B cell (primary cell): ENCODE measurements at regions not wholly inside any gene's neighbourhood (a gene's known extent, or its start where the extent isn't known, plus 50 kb on each side); places are given as distances from the start of the nearest gene placed in this dataset.
"Not testable (repeated sequence)": the region's sequence is repeated elsewhere in the genome, so short reads cannot be mapped to it uniquely, and the experiment has no call there.

Source experiments
- ATAC-seq: fragments of 200-7000 bp; cut with Tn5 transposase; one replicate; pipeline ENCODE4 v1.10.0; 2021; ENCODE audit warnings: low read depth, mild to moderate bottlenecking, moderate number of reproducible peaks, moderate library complexity
- CTCF ChIA-PET: fragments of 350-600 bp; sonication (Branson Sonifier 250); formaldehyde crosslinking; loops from one replicate; lab custom pipeline; 2021; ENCODE audit warnings: antibody characterized with exemption, inconsistent platforms; lab: Charles Lee
- POLR2A ChIA-PET: fragments of 350-600 bp; sonication (Branson Sonifier 250); formaldehyde crosslinking; loops from one replicate; lab custom pipeline; 2021; ENCODE audit warnings: antibody characterized with exemption; lab: Charles Lee
- DNase-seq: peaks from one replicate; pipeline ENCODE4 v3.0.0; 2013
- H2AFZ ChIP-seq: 2 replicates; pipeline ENCODE4 v1.6.1; 2012; ENCODE audit warnings: mild to moderate bottlenecking, low read depth, low read length; ENCODE audit not compliant: insufficient read depth, poor library complexity, severe bottlenecking
- H3K27ac ChIP-seq, 2 donors: 1 replicate in 1 of 2; 2 replicates in 1 of 2; pipeline ENCODE4 v1.5.1; 2012 to 2013; ENCODE audit warnings: low read length in 2 of 2, mild to moderate bottlenecking in 2 of 2, moderate library complexity in 1 of 2
- H3K27me3 ChIP-seq, 4 experiments: fragments of 200-600 bp in 1 of 4; sonication (generic) in 1 of 4; replicated peaks in 1 of 4; 1 replicate in 2 of 4; 2 replicates in 2 of 4; pipeline versions ENCODE4 v1.6.1 to v1.7.0; 2013 to 2016; ENCODE audit warnings: low read length in 3 of 4, mild to moderate bottlenecking in 2 of 4, mixed read lengths in 1 of 4, moderate library complexity in 1 of 4; ENCODE audit not compliant: insufficient read depth in 4 of 4, control insufficient read depth in 3 of 4; ENCODE audit errors: control extremely low read depth in 1 of 4
- H3K36me3 ChIP-seq, 2 experiments: replicated peaks in 1 of 2; 1 replicate in 1 of 2; 2 replicates in 1 of 2; pipeline versions ENCODE4 v1.6.1 to v1.7.1; 2013; ENCODE audit warnings: low read length in 1 of 2; ENCODE audit not compliant: insufficient read depth in 2 of 2, control insufficient read depth in 1 of 2; ENCODE audit errors: control extremely low read depth in 1 of 2, extremely low read depth in 1 of 2
- H3K4me1 ChIP-seq, 2 donors: fragments of 200-600 bp in 1 of 2; sonication (generic) in 1 of 2; 1 replicate in 1 of 2; 2 replicates in 1 of 2; pipeline versions ENCODE4 v1.5.1 to v1.6.1; 2013 to 2017; ENCODE audit warnings: low read length in 2 of 2; ENCODE audit not compliant: control insufficient read depth in 2 of 2, insufficient read depth in 2 of 2
- H3K4me2 ChIP-seq: replicated peaks from 2 replicates; pipeline ENCODE3; 2012; ENCODE audit warnings: mild to moderate bottlenecking, low read depth, low read length; ENCODE audit not compliant: poor library complexity, severe bottlenecking
- H3K4me3 ChIP-seq, 5 experiments: fragments of 200-600 bp in 1 of 5; sonication (generic) in 1 of 5; 1 replicate in 3 of 5; 2 replicates in 2 of 5; pipeline versions ENCODE4 v1.5.1 to v1.7.0; 2011 to 2016; ENCODE audit warnings: low read length in 4 of 5, mild to moderate bottlenecking in 4 of 5, low read depth in 2 of 5, control low read depth in 1 of 5, moderate library complexity in 1 of 5; ENCODE audit not compliant: insufficient read depth in 1 of 5; ENCODE audit errors: control extremely low read depth in 1 of 5, extremely low read depth in 1 of 5
- H3K79me2 ChIP-seq: fragments of 200-600 bp; sonication (generic); one replicate; pipeline ENCODE4 v1.6.0; 2016; ENCODE audit warnings: low read length; ENCODE audit not compliant: control insufficient read depth, insufficient read depth
- H3K9ac ChIP-seq: fragments of 200-600 bp; sonication (generic); 2 replicates; pipeline ENCODE4 v1.6.1; 2017; ENCODE audit warnings: mild to moderate bottlenecking, low read length, moderate library complexity
- H3K9me3 ChIP-seq, 3 donors: one replicate each; pipeline versions ENCODE4 v1.6.1 to v1.7.1; 2013; ENCODE audit warnings: low read length in 2 of 3; ENCODE audit not compliant: control insufficient read depth in 2 of 3, insufficient read depth in 1 of 3; ENCODE audit errors: control extremely low read depth in 1 of 3
- H4K20me1 ChIP-seq: 2 replicates; pipeline ENCODE4 v1.6.0; 2012; ENCODE audit warnings: mild to moderate bottlenecking, low read length; ENCODE audit not compliant: insufficient read depth, control insufficient read depth, poor library complexity, severe bottlenecking
- H3K27ac Mint-ChIP-seq: one replicate; pipeline ENCODE4 v1.8.0; 2021; ENCODE audit warnings: mixed read lengths
- H3K27me3 Mint-ChIP-seq: one replicate; pipeline ENCODE4 v1.8.0; 2021; ENCODE audit warnings: mixed read lengths
- H3K4me1 Mint-ChIP-seq: one replicate; pipeline ENCODE4 v1.8.0; 2021; ENCODE audit warnings: mixed read lengths
- H3K4me3 Mint-ChIP-seq: one replicate; pipeline ENCODE4 v1.8.0; 2021; ENCODE audit warnings: mixed read lengths
- H3K9me3 Mint-ChIP-seq: one replicate; pipeline ENCODE4 v1.8.0; 2022; ENCODE audit warnings: mixed read lengths; ENCODE audit not compliant: insufficient read depth
- CTCF ChIP-seq: fragments of 200-600 bp; IDR thresholded peaks from one replicate; pipeline ENCODE4 v1.8.0; 2022; ENCODE audit warnings: antibody characterized with exemption, mild to moderate bottlenecking
- EZH2 ChIP-seq: IDR thresholded peaks from 2 replicates; pipeline ENCODE4 v1.6.1; 2012; ENCODE audit warnings: borderline replicate concordance, low read depth, mild to moderate bottlenecking, moderate library complexity, low read length; ENCODE audit not compliant: insufficient read depth, poor library complexity, severe bottlenecking
- WGBS: methylation state at CpG from one replicate; pipeline ENCODE4 v1.1.5; 2013; ENCODE audit warnings: missing lambda C conversion rate; ENCODE audit not compliant: insufficient coverage; 5-methylcytosine and 5-hydroxymethylcytosine counted together
- intact Hi-C: fragments of 100-400 bp; cut with micrococcal nuclease; formaldehyde crosslinking; loops from one replicate; pipeline ENCODE4 v1.10.0; 2022

- Histone ChIP-seq H3K9ac (no peak overlapping the region), H3K4me1 (no peaks in the 10 kb centered on the region), H3K27ac (no peak overlapping the region), H3K4me2 (no peak overlapping the region), H3K79me2 (no peaks in the 10 kb centered on the region), H2AFZ (no peak overlapping the region), H4K20me1 (no peaks in the 10 kb centered on the region), H3K9me3 (no peaks in the 10 kb centered on the region), H3K36me3 (no peaks in the 10 kb centered on the region), H3K4me3 (no peak overlapping the region), H3K27me3 (no peaks in the 10 kb centered on the region)
- WGBS = 90% methylated on average over 9 of the region's 11 CpGs
- CTCF ChIA-PET = no interaction called here
- ATAC-seq = no peak
- H3K27ac Mint-ChIP-seq = no peak overlapping the region
- POLR2A ChIA-PET = no interaction called here
- no peak for DNase-seq
- TF ChIP-seq EZH2 (no peak), CTCF (no peak)
- no peaks in the 10 kb centered on the region for H3K4me1 Mint-ChIP-seq
- H3K27me3 Mint-ChIP-seq = no peaks in the 10 kb centered on the region
- H3K9me3 Mint-ChIP-seq = no peaks in the 10 kb centered on the region
- intact Hi-C loops = no loop called here
- no peak overlapping the region for H3K4me3 Mint-ChIP-seq
Observed at GRCh38 chr5:135737701-135738563, 96.5 kb upstream of the SLC25A48 start.

GRCh38 chr5:135736952-135737351 is 97.5 kb upstream of the SLC25A48 start:
- ATAC-seq, H3K79me2 ChIP-seq, H3K27me3 Mint-ChIP-seq, CTCF ChIA-PET, H2AFZ ChIP-seq, intact Hi-C loops, H3K36me3 ChIP-seq, H3K4me3 ChIP-seq, H3K9ac ChIP-seq, H3K4me3 Mint-ChIP-seq, H3K4me2 ChIP-seq, H3K27ac ChIP-seq, H3K9me3 ChIP-seq, H3K27ac Mint-ChIP-seq, H3K4me1 Mint-ChIP-seq, H3K4me1 ChIP-seq, H3K9me3 Mint-ChIP-seq, DNase-seq, H4K20me1 ChIP-seq, H3K27me3 ChIP-seq, POLR2A ChIA-PET: not testable (repeated sequence)
- 83% methylated on average over 9 of the region's 9 CpGs for WGBS
